Right lobe of liver (tissue), 4 donors: ENCODE measurements at regions not wholly inside any gene's neighbourhood (a gene's known extent, or its start where the extent isn't known, plus 50 kb on each side); places are given as distances from the start of the nearest gene placed in this dataset.

ENCODE experiments used
- CTCF ChIP-seq, 4 donors: fragments of 200-600 bp in 3 of 4; fragments of 450-650 bp in 1 of 4; IDR thresholded peaks; one replicate each; pipeline versions ENCODE4 v1.5.1 to v1.8.0; 2016 to 2022; ENCODE audit warnings: antibody characterized with exemption in 4 of 4, mild to moderate bottlenecking in 2 of 4
- POLR2A ChIP-seq: fragments of 450-650 bp; IDR thresholded peaks from one replicate; pipeline ENCODE4 v1.6.1; 2017; ENCODE audit warnings: antibody characterized with exemption, mild to moderate bottlenecking
- donor health status: DM: no; HTN: no; CAD: no.
- donor health status: DM: no; HTN: no; CAD: no.
- donor health status: DM: no; HTN: yes; CAD: no.

- no peak for TF ChIP-seq CTCF (IDR thresholded peaks at IDR 0.05)
- TF ChIP-seq POLR2A: no peak
Observed at GRCh38 chr18:56445422-56445821, 193.0 kb downstream of the TXNL1 start.
